Neural progenitor cell (in vitro differentiated cells): ENCODE measurements at regions not wholly inside any gene's neighbourhood (a gene's known extent, or its start where the extent isn't known, plus 50 kb on each side); places are given as distances from the start of the nearest gene placed in this dataset.

Experiments
- CTCF ChIP-seq: fragments of 200-600 bp; sonication (generic); IDR thresholded peaks from 2 replicates; pipeline ENCODE4 v1.5.1; 2017; ENCODE audit warnings: antibody characterized with exemption, mild to moderate bottlenecking
- EZH2 ChIP-seq: fragments of 200-600 bp; sonication (generic); IDR thresholded peaks from 2 replicates; pipeline ENCODE4 v1.6.1; 2017; ENCODE audit warnings: antibody characterized with exemption, mild to moderate bottlenecking, moderate library complexity
- EZH2phosphoT487 ChIP-seq: fragments of 200-600 bp; sonication (generic); IDR thresholded peaks from 2 replicates; pipeline ENCODE4 v1.6.1; 2017; ENCODE audit warnings: antibody characterized with exemption

- TF ChIP-seq CTCF = no peak
- no peak for TF ChIP-seq EZH2
- no peak for TF ChIP-seq EZH2phosphoT487
Observed at GRCh38 chr5:163878490-163878889, 373.1 kb downstream of the MAT2B start.
